OCI-LY7 (cell line): ENCODE measurements at regions not wholly inside any gene's neighbourhood (a gene's known extent, or its start where the extent isn't known, plus 50 kb on each side); places are given as distances from the start of the nearest gene placed in this dataset.

Source experiments
- BruUV-seq: library from RNA; stranded (reverse); fragments of 400-500 nt; replicated peaks from 2 replicates; lab custom pipeline; 2021; lab: Mats Ljungman, UMichigan
- CTCF ChIA-PET: fragments of 300-600 bp; sonication (Branson Sonifier 250); formaldehyde crosslinking; loops from one replicate; lab custom pipeline; 2022; ENCODE audit warnings: antibody characterized with exemption; ENCODE audit not compliant: unreplicated experiment; lab: Charles Lee
- POLR2A ChIA-PET: fragments of 300-600 bp; sonication (Branson Sonifier 250); formaldehyde crosslinking; loops from one replicate; lab custom pipeline; 2022; ENCODE audit warnings: antibody characterized with exemption; lab: Charles Lee
- DNase-seq: peaks from one replicate; pipeline ENCODE4 v3.0.0-alpha.2; 2015; ENCODE audit warnings: low spot score
- H2AFZ ChIP-seq: fragments of 200-600 bp; sonication (generic), shearing (Covaris generic); 2 replicates; pipeline ENCODE4 v1.6.1; 2014; ENCODE audit warnings: mild to moderate bottlenecking, antibody characterized with exemption, low read length, moderate library complexity
- H3K27ac ChIP-seq: fragments of 200-600 bp; sonication (generic); 2 replicates; pipeline ENCODE4 v1.5.1; 2014; ENCODE audit warnings: mixed run types, low read depth, mild to moderate bottlenecking, moderate library complexity, low read length, inconsistent platforms; ENCODE audit not compliant: poor library complexity, severe bottlenecking
- H3K36me3 ChIP-seq: fragments of 200-600 bp; sonication (generic); 2 replicates; pipeline ENCODE4 v1.6.1; 2014; ENCODE audit warnings: mild to moderate bottlenecking, antibody characterized with exemption, low read length, moderate library complexity, mixed read lengths; ENCODE audit not compliant: insufficient read depth
- H3K4me1 ChIP-seq: fragments of 200-600 bp; sonication (generic); 2 replicates; pipeline ENCODE4 v1.5.1; 2014; ENCODE audit warnings: mild to moderate bottlenecking, low read length; ENCODE audit not compliant: insufficient read depth, poor library complexity, severe bottlenecking
- H3K4me2 ChIP-seq: fragments of 200-600 bp; sonication (generic); 2 replicates; pipeline ENCODE4 v1.6.1; 2014; ENCODE audit warnings: mild to moderate bottlenecking, low read length
- H3K4me3 ChIP-seq: fragments of 200-600 bp; sonication (generic); 2 replicates; pipeline ENCODE4 v1.5.1; 2014; ENCODE audit warnings: mild to moderate bottlenecking, low read depth, low read length; ENCODE audit not compliant: poor library complexity, severe bottlenecking
- H3K79me2 ChIP-seq: fragments of 200-600 bp; sonication (generic); 2 replicates; pipeline ENCODE4 v1.6.1; 2016; ENCODE audit warnings: low read depth, mild to moderate bottlenecking, low read length, moderate library complexity, mixed read lengths; ENCODE audit not compliant: insufficient read depth
- H3K9me2 ChIP-seq: fragments of 200-600 bp; sonication (generic); 2 replicates; pipeline ENCODE4 v1.6.1; 2016; ENCODE audit warnings: mild to moderate bottlenecking, low read length, mixed read lengths; ENCODE audit not compliant: insufficient read depth
- H3K9me3 ChIP-seq: fragments of 200-600 bp; sonication (generic); 2 replicates; pipeline ENCODE4 v1.6.1; 2014; ENCODE audit warnings: mild to moderate bottlenecking, mixed run types, low read length, mixed read lengths
- H4K20me1 ChIP-seq: fragments of 200-600 bp; sonication (generic); 2 replicates; pipeline ENCODE4 v1.6.1; 2014; ENCODE audit warnings: mild to moderate bottlenecking, antibody characterized with exemption, low read length, moderate library complexity, mixed read lengths; ENCODE audit not compliant: insufficient read depth
- EZH2phosphoT487 ChIP-seq: fragments of 200-600 bp; sonication (generic); IDR thresholded peaks from 2 replicates; pipeline ENCODE4 v1.6.1; 2018; ENCODE audit warnings: low read depth, borderline replicate concordance, mild to moderate bottlenecking, mixed run types, antibody characterized with exemption, low read length, moderate library complexity, mixed read lengths
- intact Hi-C: fragments of 100-400 bp; cut with micrococcal nuclease; formaldehyde crosslinking; loops from one replicate; pipeline ENCODE4 v1.10.0; 2022; ENCODE audit not compliant: unreplicated experiment
- TF ChIP-seq, protein P1 (sequence below): fragments of 200-600 bp; sonication (generic); conservative IDR thresholded peaks from 2 replicates; pipeline ENCODE4 v1.5.1; 2014; ENCODE audit warnings: mild to moderate bottlenecking, antibody characterized with exemption, low read length, moderate library complexity, mixed read lengths

DNA sequence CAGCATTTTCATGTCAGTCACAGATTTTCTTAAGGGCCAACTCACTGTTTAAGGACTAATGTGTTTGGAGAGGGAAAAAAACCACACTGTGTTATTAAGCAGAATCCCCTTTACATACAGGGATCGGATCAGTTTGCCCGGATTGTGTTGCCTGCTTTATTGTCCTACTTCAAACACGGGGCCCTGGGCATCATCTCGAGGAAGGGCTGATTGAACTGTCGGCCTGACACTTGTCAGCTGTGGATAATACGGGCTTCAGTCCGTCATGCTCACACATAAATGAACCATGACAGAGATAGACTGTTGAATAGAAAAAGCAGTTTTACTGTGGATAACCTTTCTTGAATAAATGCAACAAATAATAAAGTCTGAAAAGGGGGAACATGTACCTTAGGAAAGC is 325.0 kb downstream of the ZSWIM6 start:
- Histone ChIP-seq H3K4me3 (no peak overlapping the region), H3K4me2 (no peak overlapping the region), H4K20me1 (no peaks in the 10 kb centered on the region), H3K79me2 (no peaks in the 10 kb centered on the region), H3K36me3 (no peaks in the 10 kb centered on the region), H3K9me3 (no peaks in the 10 kb centered on the region), H3K4me1 (no peaks in the 10 kb centered on the region), H3K9me2 (no peaks in the 10 kb centered on the region), H2AFZ (no peak overlapping the region), H3K27ac (no peak overlapping the region)
- no TSS peak for BruUV-seq
- no peak for TF ChIP-seq EZH2phosphoT487
- TF ChIP-seq, protein P1, sequence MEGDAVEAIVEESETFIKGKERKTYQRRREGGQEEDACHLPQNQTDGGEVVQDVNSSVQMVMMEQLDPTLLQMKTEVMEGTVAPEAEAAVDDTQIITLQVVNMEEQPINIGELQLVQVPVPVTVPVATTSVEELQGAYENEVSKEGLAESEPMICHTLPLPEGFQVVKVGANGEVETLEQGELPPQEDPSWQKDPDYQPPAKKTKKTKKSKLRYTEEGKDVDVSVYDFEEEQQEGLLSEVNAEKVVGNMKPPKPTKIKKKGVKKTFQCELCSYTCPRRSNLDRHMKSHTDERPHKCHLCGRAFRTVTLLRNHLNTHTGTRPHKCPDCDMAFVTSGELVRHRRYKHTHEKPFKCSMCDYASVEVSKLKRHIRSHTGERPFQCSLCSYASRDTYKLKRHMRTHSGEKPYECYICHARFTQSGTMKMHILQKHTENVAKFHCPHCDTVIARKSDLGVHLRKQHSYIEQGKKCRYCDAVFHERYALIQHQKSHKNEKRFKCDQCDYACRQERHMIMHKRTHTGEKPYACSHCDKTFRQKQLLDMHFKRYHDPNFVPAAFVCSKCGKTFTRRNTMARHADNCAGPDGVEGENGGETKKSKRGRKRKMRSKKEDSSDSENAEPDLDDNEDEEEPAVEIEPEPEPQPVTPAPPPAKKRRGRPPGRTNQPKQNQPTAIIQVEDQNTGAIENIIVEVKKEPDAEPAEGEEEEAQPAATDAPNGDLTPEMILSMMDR, result no peak
- ChIA-PET POLR2A (no interaction called here), CTCF (no interaction called here)
- no peak for DNase-seq
- intact Hi-C loops, result loop anchor here (5.0 kb wide), 1 partner anchor 600 kb away; no protein-coding TSS in a partner anchor

DNA sequence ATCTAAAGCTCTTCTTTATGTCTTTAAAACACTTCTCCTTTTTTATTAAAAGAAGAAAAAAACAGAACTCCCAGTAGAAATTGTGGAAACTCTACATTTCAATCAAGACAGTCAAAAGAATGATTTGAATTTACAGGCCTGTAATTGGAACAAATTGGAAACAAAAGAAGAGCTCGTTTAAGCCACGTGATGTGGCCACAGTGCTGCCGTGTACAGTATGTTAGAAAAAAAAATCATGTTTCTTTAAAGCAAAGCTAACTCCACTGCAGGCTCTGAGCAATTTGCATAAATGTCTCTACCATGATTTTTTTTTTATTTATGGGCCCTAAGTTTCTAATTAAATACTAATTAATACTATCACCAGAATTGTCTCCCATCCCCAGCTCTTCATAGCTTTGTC is 325.6 kb downstream of the ZSWIM6 start:
- Histone ChIP-seq H3K9me3 (no peaks in the 10 kb centered on the region), H3K27ac (no peak overlapping the region), H3K4me1 (no peaks in the 10 kb centered on the region), H4K20me1 (no peaks in the 10 kb centered on the region), H3K4me2 (no peak overlapping the region), H3K79me2 (no peaks in the 10 kb centered on the region), H2AFZ (no peak overlapping the region), H3K9me2 (no peaks in the 10 kb centered on the region), H3K36me3 (no peaks in the 10 kb centered on the region), H3K4me3 (no peak overlapping the region)
- intact Hi-C loops, result loop anchor here (1.0 to 5.0 kb wide), 2 partner anchors 600 to 697 kb away; no protein-coding TSS in a partner anchor
- BruUV-seq, result no TSS peak
- ChIA-PET CTCF (no interaction called here), POLR2A (interaction anchor here (0.5 kb wide), 1 partner anchor 387 kb away, joined by 3 read pairs; no protein-coding TSS in a partner anchor)
- no peak for DNase-seq
- no peak for TF ChIP-seq EZH2phosphoT487
- TF ChIP-seq, protein P1, result no peak

DNA sequence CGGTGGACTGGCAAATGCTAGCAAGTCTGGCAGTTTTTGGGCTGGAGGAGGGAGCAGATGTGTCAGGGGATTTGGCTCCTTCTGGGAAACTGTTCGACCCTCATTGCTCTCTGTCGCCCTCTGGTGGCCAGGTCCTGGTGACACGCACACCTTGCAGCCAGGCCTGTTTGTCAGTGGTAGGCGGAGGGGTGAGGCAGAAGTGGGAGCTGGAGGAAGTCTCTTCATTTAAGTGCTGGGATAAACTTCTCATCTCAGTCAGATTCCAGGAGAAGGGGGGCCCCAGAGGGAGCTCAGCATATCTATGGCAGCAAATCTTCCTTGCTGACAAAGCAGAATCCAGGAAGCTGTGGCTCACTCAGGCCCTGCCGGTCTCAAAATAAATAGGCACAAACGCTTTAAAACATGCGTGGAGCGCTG is 326.5 kb downstream of the ZSWIM6 start:
- BruUV-seq, result no TSS peak
- no peak overlapping the region for H3K27ac ChIP-seq
- no peaks in the 10 kb centered on the region for H4K20me1 ChIP-seq
- H2AFZ ChIP-seq, result no peak overlapping the region
- no peaks in the 10 kb centered on the region for H3K4me1 ChIP-seq
- peak; percentile 62 for DNase-seq
- no peaks in the 10 kb centered on the region for H3K9me2 ChIP-seq
- H3K9me3 ChIP-seq, result no peaks in the 10 kb centered on the region
- CTCF ChIA-PET, result interaction anchor here (0.6 kb wide), 1 partner anchor 15 kb away, joined by 4 read pairs; no protein-coding TSS in a partner anchor
- POLR2A ChIA-PET, result no interaction called here
- intact Hi-C loops, result loop anchor here (1.0 to 5.0 kb wide), 2 partner anchors 601 to 698 kb away; no protein-coding TSS in a partner anchor
- H3K36me3 ChIP-seq, result no peaks in the 10 kb centered on the region
- H3K4me2 ChIP-seq, result no peak overlapping the region
- H3K79me2 ChIP-seq, result no peaks in the 10 kb centered on the region
- no peak for TF ChIP-seq EZH2phosphoT487
- TF ChIP-seq, protein P1, result peak; percentile 95
- no peak overlapping the region for H3K4me3 ChIP-seq
